CD8-positive, alpha-beta memory T cell (primary cell): ENCODE measurements at regions not wholly inside any gene's neighbourhood (a gene's known extent, or its start where the extent isn't known, plus 50 kb on each side); places are given as distances from the start of the nearest gene placed in this dataset.

ENCODE experiments used
- CTCF ChIA-PET: fragments of 350-600 bp; sonication (Branson Sonifier 250); formaldehyde crosslinking; loops from one replicate; lab custom pipeline; 2021; ENCODE audit warnings: antibody characterized with exemption; lab: Charles Lee
- POLR2A ChIA-PET: fragments of 350-600 bp; sonication (Branson Sonifier 250); formaldehyde crosslinking; loops from one replicate; lab custom pipeline; 2021; ENCODE audit warnings: antibody characterized with exemption; lab: Charles Lee
- DNase-seq, 5 donors: peaks; one replicate each; pipeline versions ENCODE4 v3.0.0 to v3.0.0-alpha.2; 2020 to 2022; ENCODE audit warnings: mixed read lengths in 1 of 5
- H3K27ac ChIP-seq: one replicate; pipeline ENCODE4 v1.7.0; 2013; ENCODE audit warnings: low read depth, mild to moderate bottlenecking, low read length, moderate library complexity
- H3K27me3 ChIP-seq: 2 replicates; pipeline ENCODE4 v1.7.0; 2013; ENCODE audit warnings: low read length, mild to moderate bottlenecking; ENCODE audit not compliant: insufficient read depth, poor library complexity, severe bottlenecking
- H3K36me3 ChIP-seq: 2 replicates; pipeline ENCODE4 v1.7.0; 2013; ENCODE audit warnings: mild to moderate bottlenecking, low read length, moderate library complexity; ENCODE audit not compliant: insufficient read depth
- H3K4me1 ChIP-seq: 2 replicates; pipeline ENCODE4 v1.7.0; 2013; ENCODE audit warnings: mild to moderate bottlenecking, low read length, moderate library complexity; ENCODE audit not compliant: insufficient read depth
- H3K4me3 ChIP-seq: 2 replicates; pipeline ENCODE4 v1.7.0; 2013; ENCODE audit warnings: mild to moderate bottlenecking, low read length
- H3K9me3 ChIP-seq: 2 replicates; pipeline ENCODE4 v1.7.0; 2013; ENCODE audit warnings: mild to moderate bottlenecking, low read length
- H3K27ac Mint-ChIP-seq, 8 donors: one replicate each; pipeline ENCODE4 v1.8.0; 2020 to 2021; ENCODE audit warnings: mixed read lengths in 8 of 8, mild to moderate bottlenecking in 6 of 8, inconsistent platforms in 3 of 8, moderate library complexity in 3 of 8
- H3K27me3 Mint-ChIP-seq, 2 donors: one replicate each; pipeline ENCODE4 v1.8.0; 2020 to 2021; ENCODE audit warnings: mixed read lengths in 2 of 2, mild to moderate bottlenecking in 1 of 2, moderate library complexity in 1 of 2
- H3K36me3 Mint-ChIP-seq, 3 donors: one replicate each; pipeline ENCODE4 v1.8.0; 2020 to 2021; ENCODE audit warnings: mixed read lengths in 3 of 3, inconsistent platforms in 1 of 3, mild to moderate bottlenecking in 1 of 3
- H3K4me1 Mint-ChIP-seq, 3 donors: one replicate each; pipeline ENCODE4 v1.8.0; 2020 to 2021; ENCODE audit warnings: mixed read lengths in 3 of 3, inconsistent platforms in 1 of 3, mild to moderate bottlenecking in 1 of 3
- H3K4me3 Mint-ChIP-seq, 7 donors: one replicate each; pipeline ENCODE4 v1.8.0; 2020 to 2021; ENCODE audit warnings: mixed read lengths in 7 of 7, mild to moderate bottlenecking in 6 of 7, moderate library complexity in 4 of 7, inconsistent platforms in 2 of 7
- H3K9me3 Mint-ChIP-seq, 5 donors: one replicate each; pipeline ENCODE4 v1.8.0; 2020 to 2022; ENCODE audit warnings: mixed read lengths in 5 of 5, mild to moderate bottlenecking in 3 of 5, moderate library complexity in 2 of 5, inconsistent platforms in 1 of 5

DNA sequence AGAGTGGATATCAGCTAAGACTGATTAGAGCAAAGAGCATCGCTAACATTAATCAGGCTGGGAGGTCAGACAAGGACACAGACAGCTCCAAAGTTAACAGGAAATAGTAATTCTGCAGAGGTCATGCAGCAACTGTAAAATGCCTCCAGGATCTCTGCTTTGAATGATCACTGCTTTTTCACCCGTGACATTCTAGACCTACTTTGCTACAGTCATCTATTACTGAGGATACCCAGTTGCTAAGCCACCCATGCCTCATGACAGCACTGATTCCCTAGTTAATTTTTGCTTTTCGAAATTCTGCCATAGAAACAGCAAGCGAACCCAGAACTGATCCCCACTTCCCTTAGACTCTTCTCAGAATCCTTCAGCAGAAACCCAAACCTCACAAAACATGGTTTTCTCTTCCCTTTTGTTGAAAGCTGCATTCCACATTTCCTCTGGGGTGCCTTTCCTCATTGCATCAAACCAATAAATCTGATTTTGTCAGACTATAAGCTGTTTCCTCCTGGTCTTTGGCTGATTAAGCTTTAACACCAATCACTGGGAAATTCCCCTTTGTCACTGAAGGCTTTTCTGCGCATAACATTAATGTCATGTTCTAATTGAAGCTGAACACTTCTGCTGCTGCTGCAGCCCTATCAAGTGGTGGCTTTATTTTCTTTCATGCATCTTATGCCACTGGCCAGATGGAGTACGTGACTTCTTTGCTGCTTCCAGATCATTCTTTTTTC, 201.1 kb upstream of the CHD1 start:
- ChIA-PET POLR2A (no interaction called here), CTCF (no interaction called here)
- H3K27ac ChIP-seq: no peak overlapping the region
- Mint-ChIP-seq H3K9me3 (no peaks in the 10 kb centered on the region), H3K36me3 (no peaks in the 10 kb centered on the region), H3K4me1 (no peaks in the 10 kb centered on the region), H3K4me3 (no peak overlapping the region), H3K27ac (no peak overlapping the region), H3K27me3 (peaks cover 2 to 6% of the 10 kb centered on the region in 2 donors)
- no peaks in the 10 kb centered on the region for H3K9me3 ChIP-seq
- no peaks in the 10 kb centered on the region for H3K4me1 ChIP-seq
- no peak overlapping the region for H3K4me3 ChIP-seq
- no peak for DNase-seq
- no peaks in the 10 kb centered on the region for H3K27me3 ChIP-seq
- no peaks in the 10 kb centered on the region for H3K36me3 ChIP-seq

DNA sequence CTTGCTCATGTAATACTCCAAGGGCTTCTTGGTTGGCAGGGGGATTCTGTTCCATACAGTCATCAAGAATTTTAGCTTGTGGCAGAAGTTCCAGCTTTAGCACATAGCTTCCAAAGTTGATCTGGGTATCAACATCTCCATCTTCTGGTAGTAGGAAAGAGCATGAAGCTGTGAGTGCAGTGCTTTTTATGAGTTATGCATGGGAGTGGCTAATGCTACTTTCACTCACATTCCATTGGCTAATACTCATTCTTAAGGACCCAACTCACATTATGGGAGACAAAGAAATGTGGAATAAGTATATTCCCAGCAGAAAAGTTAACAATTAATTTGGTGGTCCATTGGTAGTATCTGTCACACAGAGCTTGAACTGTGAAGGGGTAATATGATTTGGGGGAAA, 194.2 kb upstream of the CHD1 start:
- no peaks in the 10 kb centered on the region for H3K4me1 Mint-ChIP-seq
- H3K27me3 ChIP-seq: no peaks in the 10 kb centered on the region
- no peaks in the 10 kb centered on the region for H3K36me3 Mint-ChIP-seq
- CTCF ChIA-PET: no interaction called here
- no peaks in the 10 kb centered on the region for H3K36me3 ChIP-seq
- H3K4me3 ChIP-seq: no peak overlapping the region
- no peak overlapping the region for H3K27ac ChIP-seq
- DNase-seq: no peak
- no peak overlapping the region for H3K27ac Mint-ChIP-seq
- no peaks in the 10 kb centered on the region for H3K4me1 ChIP-seq
- no peak overlapping the region for H3K4me3 Mint-ChIP-seq
- POLR2A ChIA-PET: no interaction called here
- no peaks in the 10 kb centered on the region for H3K9me3 Mint-ChIP-seq
- H3K9me3 ChIP-seq: no peaks in the 10 kb centered on the region
- H3K27me3 Mint-ChIP-seq: peaks cover 6 to 12% of the 10 kb centered on the region in 2 donors

DNA sequence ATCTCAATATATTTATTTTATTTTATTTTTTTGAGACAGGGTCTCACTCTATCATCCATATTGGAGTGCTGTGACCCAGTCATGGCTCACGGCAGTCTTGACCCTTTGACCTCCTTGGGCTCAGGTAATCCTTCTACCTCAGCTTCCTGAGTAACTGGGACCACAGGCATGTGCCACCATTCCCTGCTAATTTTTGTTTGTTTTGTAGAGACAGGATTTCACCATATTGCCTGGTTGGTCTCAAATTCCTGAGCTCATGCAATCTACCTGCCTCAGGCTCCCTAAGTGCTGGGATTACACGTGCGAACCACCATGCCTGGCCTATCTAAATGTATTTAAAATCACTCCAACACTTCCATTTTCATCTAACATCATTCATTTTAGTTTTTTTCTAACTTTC, 190.5 kb upstream of the CHD1 start:
- H3K4me1 ChIP-seq: no peaks in the 10 kb centered on the region
- Mint-ChIP-seq H3K27ac (no peak overlapping the region), H3K36me3 (no peaks in the 10 kb centered on the region), H3K4me1 (no peaks in the 10 kb centered on the region), H3K27me3 (peaks cover 6 to 9% of the 10 kb centered on the region in 2 donors), H3K4me3 (no peak overlapping the region), H3K9me3 (no peaks in the 10 kb centered on the region)
- H3K27me3 ChIP-seq: no peaks in the 10 kb centered on the region
- no peaks in the 10 kb centered on the region for H3K36me3 ChIP-seq
- POLR2A ChIA-PET: no interaction called here
- H3K27ac ChIP-seq: no peak overlapping the region
- H3K4me3 ChIP-seq: no peak overlapping the region
- CTCF ChIA-PET: no interaction called here
- no peaks in the 10 kb centered on the region for H3K9me3 ChIP-seq
- DNase-seq: no peak

DNA sequence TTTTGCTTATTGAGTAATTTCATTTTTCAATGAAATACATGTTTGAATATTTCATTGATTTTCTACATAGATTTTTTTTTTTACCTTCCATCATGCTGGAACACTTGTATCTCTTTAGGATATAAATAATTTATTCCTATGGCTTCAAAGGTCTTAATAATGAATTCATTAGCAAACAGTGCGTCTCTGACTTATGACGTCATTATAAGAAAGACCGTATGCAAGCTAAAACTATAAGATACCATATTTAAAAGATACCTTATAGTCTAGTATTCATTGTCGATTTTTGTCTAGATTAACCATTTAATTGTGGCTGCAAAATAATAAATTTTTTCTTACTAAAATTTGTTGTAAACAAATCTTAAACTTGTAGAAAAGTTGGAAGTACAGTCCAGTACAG, 187.7 kb upstream of the CHD1 start:
- ChIA-PET POLR2A (no interaction called here), CTCF (no interaction called here)
- H3K9me3 Mint-ChIP-seq: no peaks in the 10 kb centered on the region
- no peak overlapping the region for H3K27ac Mint-ChIP-seq
- H3K4me1 Mint-ChIP-seq: no peaks in the 10 kb centered on the region
- no peak for DNase-seq
- Histone ChIP-seq H3K9me3 (no peaks in the 10 kb centered on the region), H3K4me1 (no peaks in the 10 kb centered on the region), H3K27ac (no peak overlapping the region), H3K27me3 (no peaks in the 10 kb centered on the region), H3K36me3 (no peaks in the 10 kb centered on the region), H3K4me3 (no peak overlapping the region)
- H3K36me3 Mint-ChIP-seq: no peaks in the 10 kb centered on the region
- H3K4me3 Mint-ChIP-seq: no peak overlapping the region
- peaks cover 6 to 7% of the 10 kb centered on the region in 2 donors for H3K27me3 Mint-ChIP-seq

DNA sequence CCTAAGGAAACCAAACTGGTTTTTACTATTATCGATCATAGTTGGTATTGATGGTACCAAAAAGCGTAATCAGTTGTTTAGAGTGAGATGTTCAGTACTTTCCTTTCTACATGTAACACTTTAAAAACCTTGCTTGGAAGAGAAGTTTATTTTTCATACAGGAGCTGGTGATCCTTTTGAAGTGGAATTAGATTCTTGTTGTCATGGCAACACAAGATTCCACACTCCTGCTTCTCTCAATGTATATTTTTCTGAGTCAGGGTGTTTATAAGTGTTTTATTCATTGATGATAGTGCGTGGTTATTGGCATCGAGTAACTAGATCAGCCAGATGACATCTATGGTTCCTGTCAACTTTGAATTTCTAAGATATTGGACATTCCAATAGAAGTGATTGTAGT, 181.1 kb upstream of the CHD1 start:
- H3K27ac Mint-ChIP-seq: no peak overlapping the region
- Histone ChIP-seq H3K27me3 (no peaks in the 10 kb centered on the region), H3K9me3 (no peaks in the 10 kb centered on the region), H3K36me3 (no peaks in the 10 kb centered on the region), H3K27ac (no peak overlapping the region), H3K4me1 (no peaks in the 10 kb centered on the region), H3K4me3 (no peak overlapping the region)
- ChIA-PET CTCF (no interaction called here), POLR2A (no interaction called here)
- DNase-seq: no peak
- no peaks in the 10 kb centered on the region for H3K36me3 Mint-ChIP-seq
- H3K4me3 Mint-ChIP-seq: no peak overlapping the region
- no peaks in the 10 kb centered on the region for H3K9me3 Mint-ChIP-seq
- H3K4me1 Mint-ChIP-seq: no peaks in the 10 kb centered on the region
- H3K27me3 Mint-ChIP-seq: peaks cover 0 to 15% of the 10 kb centered on the region in 2 donors

DNA sequence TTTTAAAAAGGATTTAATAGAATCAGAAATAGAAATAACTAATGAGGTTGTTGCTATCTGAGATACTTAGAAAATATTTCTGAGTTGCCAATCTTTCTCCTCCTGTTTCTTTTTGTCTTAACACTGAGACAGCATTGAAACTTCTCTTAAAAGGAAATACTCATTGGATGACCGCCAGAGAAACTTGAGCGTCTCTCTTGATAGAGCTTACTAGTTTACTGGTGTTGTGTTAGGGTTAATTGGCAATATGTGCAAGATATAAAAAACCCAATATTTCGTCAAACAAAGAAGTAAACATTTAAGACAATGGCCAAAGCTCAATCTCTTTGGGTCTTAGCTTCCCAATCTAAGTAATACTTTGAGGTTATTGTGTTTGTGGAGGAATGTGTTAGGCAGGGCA, 176.4 kb upstream of the CHD1 start:
- Histone ChIP-seq H3K27ac (no peak overlapping the region), H3K4me3 (no peak overlapping the region), H3K9me3 (no peaks in the 10 kb centered on the region), H3K4me1 (no peaks in the 10 kb centered on the region), H3K36me3 (no peaks in the 10 kb centered on the region), H3K27me3 (no peaks in the 10 kb centered on the region)
- no peak overlapping the region for H3K27ac Mint-ChIP-seq
- H3K27me3 Mint-ChIP-seq: peaks cover 0 to 16% of the 10 kb centered on the region in 2 donors
- H3K4me1 Mint-ChIP-seq: peaks cover 0 to 2% (median 1%) of the 10 kb centered on the region in 3 donors
- POLR2A ChIA-PET: no interaction called here
- no peaks in the 10 kb centered on the region for H3K9me3 Mint-ChIP-seq
- H3K36me3 Mint-ChIP-seq: no peaks in the 10 kb centered on the region
- no peak for DNase-seq
- H3K4me3 Mint-ChIP-seq: no peak overlapping the region
- CTCF ChIA-PET: interaction anchor here (0.7 kb wide), 2 partner anchors 9 to 20 kb away, joined by 3 to 4 read pairs; no protein-coding TSS in a partner anchor

DNA sequence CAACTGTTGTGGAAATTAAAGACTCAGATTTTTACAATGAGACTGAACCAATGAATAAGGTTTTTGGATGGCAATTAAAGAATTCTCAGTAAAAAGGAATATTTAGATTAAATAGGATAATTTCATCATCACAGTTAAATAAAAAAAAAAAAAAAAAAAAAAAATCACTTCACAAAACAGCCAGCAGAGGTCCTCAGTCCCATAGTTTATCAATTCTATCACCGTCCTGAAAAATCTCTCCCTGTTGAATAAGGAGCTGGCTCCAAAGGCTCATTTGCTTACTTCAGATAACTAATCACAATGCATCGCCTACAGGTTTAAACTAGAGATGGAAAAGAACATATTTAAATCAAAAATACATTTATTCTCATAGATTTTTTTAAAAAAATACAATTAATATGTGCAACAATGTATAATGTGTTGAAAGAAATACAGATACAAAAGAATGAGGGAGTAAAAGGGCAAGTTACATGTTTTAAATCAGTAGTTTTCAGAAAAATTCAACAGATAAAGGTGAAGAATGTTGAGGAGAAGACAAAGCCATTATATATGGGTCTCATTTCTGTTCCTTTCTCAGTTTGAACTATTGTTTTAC, 175.8 kb upstream of the CHD1 start:
- Mint-ChIP-seq H3K9me3 (no peaks in the 10 kb centered on the region), H3K27ac (no peak overlapping the region), H3K36me3 (no peaks in the 10 kb centered on the region), H3K27me3 (peaks cover 0 to 16% of the 10 kb centered on the region in 2 donors), H3K4me3 (no peak overlapping the region), H3K4me1 (peaks cover 0 to 2% (median 1%) of the 10 kb centered on the region in 3 donors)
- ChIA-PET CTCF (interaction anchor here (0.7 to 0.8 kb wide), 4 partner anchors 8 to 63 kb away, joined by 3 to 4 read pairs (median 3); no protein-coding TSS in a partner anchor), POLR2A (interaction anchor here (0.8 kb wide), 1 partner anchor 13 kb away, joined by 13 read pairs; no protein-coding TSS in a partner anchor)
- Histone ChIP-seq H3K4me3 (no peak overlapping the region), H3K9me3 (no peaks in the 10 kb centered on the region), H3K27ac (no peak overlapping the region), H3K27me3 (no peaks in the 10 kb centered on the region), H3K36me3 (no peaks in the 10 kb centered on the region), H3K4me1 (no peaks in the 10 kb centered on the region)
- DNase-seq: peak in 2 of 5 donors; percentile 3 to 13

DNA sequence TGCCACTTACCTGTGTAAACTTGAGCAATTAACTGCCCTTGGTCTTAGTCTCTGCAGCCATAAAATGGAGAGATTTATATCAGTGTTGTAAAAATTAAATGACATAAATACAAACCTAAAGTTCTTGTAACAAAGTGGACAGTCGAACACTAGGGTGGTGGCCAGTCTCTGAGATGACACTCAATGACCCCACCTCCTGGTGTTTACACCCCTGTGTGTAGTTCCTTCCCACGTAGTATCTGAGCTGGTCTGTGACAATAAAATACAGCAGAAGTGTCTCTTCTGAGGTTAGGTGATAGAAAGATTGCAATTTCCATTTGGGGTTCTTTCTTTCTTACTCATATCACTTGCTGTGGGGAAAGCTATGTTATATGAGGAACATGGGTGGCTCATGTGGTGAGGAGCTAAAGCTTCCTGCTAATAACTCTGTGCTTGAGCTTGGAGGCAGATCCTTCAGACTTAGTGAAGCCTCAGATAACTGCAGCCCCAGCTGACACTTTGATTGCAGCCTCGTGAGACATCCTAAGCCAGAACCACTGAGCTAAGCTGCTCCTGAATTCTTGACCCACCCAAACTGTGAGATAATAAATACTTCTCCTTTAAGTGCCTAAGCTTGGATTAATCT, 173.4 kb upstream of the CHD1 start:
- Histone ChIP-seq H3K36me3 (no peaks in the 10 kb centered on the region), H3K27me3 (no peaks in the 10 kb centered on the region), H3K4me1 (no peaks in the 10 kb centered on the region), H3K27ac (no peak overlapping the region), H3K9me3 (no peaks in the 10 kb centered on the region), H3K4me3 (no peak overlapping the region)
- no peak overlapping the region for H3K4me3 Mint-ChIP-seq
- H3K27me3 Mint-ChIP-seq: peaks cover 1 to 21% of the 10 kb centered on the region in 2 donors
- H3K36me3 Mint-ChIP-seq: no peaks in the 10 kb centered on the region
- ChIA-PET CTCF (no interaction called here), POLR2A (no interaction called here)
- no peaks in the 10 kb centered on the region for H3K9me3 Mint-ChIP-seq
- H3K27ac Mint-ChIP-seq: no peak overlapping the region
- DNase-seq: no peak
- peaks cover 0 to 2% (median 1%) of the 10 kb centered on the region in 3 donors for H3K4me1 Mint-ChIP-seq
